ENCODE measurements at regions not wholly inside any gene's neighbourhood (a gene's known extent, or its start where the extent isn't known, plus 50 kb on each side); places are given as distances from the start of the nearest gene placed in this dataset.

- no peak for TF ChIP-seq POLR2A (IDR thresholded peaks at IDR 0.05; ENCODE audit: low read depth, low read length)
- TF ChIP-seq MYC (IDR thresholded peaks at IDR 0.05; ENCODE audit: low read depth, low read length) = no peak
- TF ChIP-seq, protein P1, sequence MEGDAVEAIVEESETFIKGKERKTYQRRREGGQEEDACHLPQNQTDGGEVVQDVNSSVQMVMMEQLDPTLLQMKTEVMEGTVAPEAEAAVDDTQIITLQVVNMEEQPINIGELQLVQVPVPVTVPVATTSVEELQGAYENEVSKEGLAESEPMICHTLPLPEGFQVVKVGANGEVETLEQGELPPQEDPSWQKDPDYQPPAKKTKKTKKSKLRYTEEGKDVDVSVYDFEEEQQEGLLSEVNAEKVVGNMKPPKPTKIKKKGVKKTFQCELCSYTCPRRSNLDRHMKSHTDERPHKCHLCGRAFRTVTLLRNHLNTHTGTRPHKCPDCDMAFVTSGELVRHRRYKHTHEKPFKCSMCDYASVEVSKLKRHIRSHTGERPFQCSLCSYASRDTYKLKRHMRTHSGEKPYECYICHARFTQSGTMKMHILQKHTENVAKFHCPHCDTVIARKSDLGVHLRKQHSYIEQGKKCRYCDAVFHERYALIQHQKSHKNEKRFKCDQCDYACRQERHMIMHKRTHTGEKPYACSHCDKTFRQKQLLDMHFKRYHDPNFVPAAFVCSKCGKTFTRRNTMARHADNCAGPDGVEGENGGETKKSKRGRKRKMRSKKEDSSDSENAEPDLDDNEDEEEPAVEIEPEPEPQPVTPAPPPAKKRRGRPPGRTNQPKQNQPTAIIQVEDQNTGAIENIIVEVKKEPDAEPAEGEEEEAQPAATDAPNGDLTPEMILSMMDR (IDR thresholded peaks at IDR 0.05; ENCODE audit: extremely low read depth in 1 of 2, insufficient read depth in 1 of 2, low read depth in 1 of 2, low read length in 2 of 2) = no peak
- no peak for TF ChIP-seq EZH2 (IDR thresholded peaks at IDR 0.05; ENCODE audit: borderline replicate concordance, low read depth, low read length, severe bottlenecking)
- TF ChIP-seq MAX (IDR thresholded peaks at IDR 0.05; ENCODE audit: insufficient read depth, insufficient read length) = no peak
- TF ChIP-seq POLR2AphosphoS5 (IDR thresholded peaks at IDR 0.05; ENCODE audit: insufficient read depth, low read depth, low read length) = no peak
- TF ChIP-seq GATA2 (IDR thresholded peaks at IDR 0.05; ENCODE audit: insufficient read depth, insufficient read length, low read depth, low read length) = no peak
Observed at GRCh38 chr4:79575709-79576428, 167.8 kb upstream of the GK2 start.
